Activated CD4-positive, alpha-beta memory T cell treated with anti-CD3 and anti-CD28 coated beads for 36 hours (primary cell): ENCODE measurements at regions not wholly inside any gene's neighbourhood (a gene's known extent, or its start where the extent isn't known, plus 50 kb on each side); places are given as distances from the start of the nearest gene placed in this dataset.
"Not testable (repeated sequence)": the region's sequence is repeated elsewhere in the genome, so short reads cannot be mapped to it uniquely, and the experiment has no call there.

ENCODE experiments used
- CTCF ChIA-PET: fragments of 350-600 bp; sonication (Branson Sonifier 250); formaldehyde crosslinking; loops from one replicate; lab custom pipeline; 2021; ENCODE audit warnings: antibody characterized with exemption, inconsistent platforms; lab: Charles Lee
- POLR2A ChIA-PET: fragments of 350-600 bp; sonication (Branson Sonifier 250); formaldehyde crosslinking; loops from one replicate; lab custom pipeline; 2021; ENCODE audit warnings: antibody characterized with exemption; lab: Charles Lee
- DNase-seq: peaks from one replicate; pipeline ENCODE4 v3.0.0-alpha.2; 2020
- H3K27ac Mint-ChIP-seq: one replicate; pipeline ENCODE4 v1.8.0; 2021; ENCODE audit warnings: mixed read lengths
- H3K27me3 Mint-ChIP-seq: one replicate; pipeline ENCODE4 v1.8.0; 2021; ENCODE audit warnings: mixed read lengths
- H3K36me3 Mint-ChIP-seq: one replicate; pipeline ENCODE4 v1.8.0; 2021; ENCODE audit warnings: mixed read lengths
- H3K4me1 Mint-ChIP-seq: one replicate; pipeline ENCODE4 v1.8.0; 2021; ENCODE audit warnings: low read depth, mixed read lengths
- H3K4me3 Mint-ChIP-seq: one replicate; pipeline ENCODE4 v1.8.0; 2021; ENCODE audit warnings: mild to moderate bottlenecking, mixed read lengths
- H3K9me3 Mint-ChIP-seq: one replicate; pipeline ENCODE4 v1.8.0; 2021; ENCODE audit warnings: mixed read lengths
- intact Hi-C: fragments of 100-400 bp; cut with micrococcal nuclease; formaldehyde crosslinking; loops from one replicate; pipeline ENCODE4 v1.15.1; 2023

GRCh38 chr4:28277931-28278330 lies 1417.3 kb downstream of the STIM2 start:
- Mint-ChIP-seq H3K27ac (no peak overlapping the region), H3K36me3 (no peaks in the 10 kb centered on the region), H3K9me3 (peaks cover 8% of the 10 kb centered on the region), H3K4me1 (no peaks in the 10 kb centered on the region), H3K4me3 (no peak overlapping the region), H3K27me3 (no peaks in the 10 kb centered on the region)
- ChIA-PET CTCF (no interaction called here), POLR2A (no interaction called here)
- no peak for DNase-seq
- intact Hi-C loops: no loop called here

GRCh38 chr4:28278676-28279075 lies 1418.0 kb downstream of the STIM2 start:
- no peaks in the 10 kb centered on the region for H3K36me3 Mint-ChIP-seq
- ChIA-PET POLR2A (no interaction called here), CTCF (no interaction called here)
- H3K4me3 Mint-ChIP-seq: no peak overlapping the region
- no peak overlapping the region for H3K27ac Mint-ChIP-seq
- H3K4me1 Mint-ChIP-seq: no peaks in the 10 kb centered on the region
- intact Hi-C loops: no loop called here
- no peak for DNase-seq
- no peaks in the 10 kb centered on the region for H3K27me3 Mint-ChIP-seq
- peaks cover 10% of the 10 kb centered on the region for H3K9me3 Mint-ChIP-seq

- POLR2A ChIA-PET: no interaction called here
- no peak overlapping the region for H3K27ac Mint-ChIP-seq
- H3K36me3 Mint-ChIP-seq: no peaks in the 10 kb centered on the region
- peaks cover 14% of the 10 kb centered on the region for H3K9me3 Mint-ChIP-seq
- CTCF ChIA-PET: no interaction called here
- no peak for DNase-seq
- no peaks in the 10 kb centered on the region for H3K27me3 Mint-ChIP-seq
- no peaks in the 10 kb centered on the region for H3K4me1 Mint-ChIP-seq
- H3K4me3 Mint-ChIP-seq: no peak overlapping the region
- intact Hi-C loops: no loop called here
Measured at GRCh38 chr4:28279249-28279648, 1418.6 kb downstream of the STIM2 start.

- H3K4me3 Mint-ChIP-seq, DNase-seq, CTCF ChIA-PET, H3K27ac Mint-ChIP-seq, H3K27me3 Mint-ChIP-seq, POLR2A ChIA-PET, intact Hi-C loops, H3K4me1 Mint-ChIP-seq, H3K36me3 Mint-ChIP-seq: not testable (repeated sequence)
- H3K9me3 Mint-ChIP-seq: peaks cover 31% of the 10 kb centered on the region
Measured at GRCh38 chr4:28286266-28286665, 1425.6 kb downstream of the STIM2 start.

GRCh38 chr4:28287831-28288233 lies 1427.2 kb downstream of the STIM2 start:
- Mint-ChIP-seq H3K27me3 (no peaks in the 10 kb centered on the region), H3K4me3 (no peak overlapping the region), H3K4me1 (no peaks in the 10 kb centered on the region), H3K9me3 (peaks cover 30% of the 10 kb centered on the region), H3K36me3 (no peaks in the 10 kb centered on the region), H3K27ac (no peak overlapping the region)
- no peak for DNase-seq
- CTCF ChIA-PET: no interaction called here
- POLR2A ChIA-PET: no interaction called here
- intact Hi-C loops: no loop called here

GRCh38 chr4:28296239-28296638 lies 1435.6 kb downstream of the STIM2 start:
- Mint-ChIP-seq H3K9me3 (peaks cover 21% of the 10 kb centered on the region), H3K4me3 (no peak overlapping the region), H3K36me3 (no peaks in the 10 kb centered on the region), H3K27me3 (no peaks in the 10 kb centered on the region), H3K4me1 (no peaks in the 10 kb centered on the region), H3K27ac (no peak overlapping the region)
- ChIA-PET CTCF (no interaction called here), POLR2A (no interaction called here)
- intact Hi-C loops: no loop called here
- DNase-seq: no peak

- CTCF ChIA-PET: no interaction called here
- peaks cover 17% of the 10 kb centered on the region for H3K9me3 Mint-ChIP-seq
- intact Hi-C loops: no loop called here
- no peak overlapping the region for H3K27ac Mint-ChIP-seq
- H3K36me3 Mint-ChIP-seq: no peaks in the 10 kb centered on the region
- H3K27me3 Mint-ChIP-seq: no peaks in the 10 kb centered on the region
- POLR2A ChIA-PET: no interaction called here
- H3K4me3 Mint-ChIP-seq: no peak overlapping the region
- DNase-seq: no peak
- no peaks in the 10 kb centered on the region for H3K4me1 Mint-ChIP-seq
Measured at GRCh38 chr4:28310926-28311325, 1450.3 kb downstream of the STIM2 start.

GRCh38 chr4:28312497-28312896 lies 1451.9 kb downstream of the STIM2 start:
- DNase-seq, H3K27ac Mint-ChIP-seq, H3K4me1 Mint-ChIP-seq, H3K27me3 Mint-ChIP-seq, POLR2A ChIA-PET, H3K4me3 Mint-ChIP-seq, CTCF ChIA-PET, H3K36me3 Mint-ChIP-seq, intact Hi-C loops: not testable (repeated sequence)
- H3K9me3 Mint-ChIP-seq: peaks cover 15% of the 10 kb centered on the region

GRCh38 chr4:28313729-28314713 lies 1453.4 kb downstream of the STIM2 start:
- Mint-ChIP-seq H3K4me3 (no peak overlapping the region), H3K27me3 (no peaks in the 10 kb centered on the region), H3K27ac (no peak overlapping the region), H3K9me3 (peaks cover 15% of the 10 kb centered on the region), H3K36me3 (no peaks in the 10 kb centered on the region), H3K4me1 (no peaks in the 10 kb centered on the region)
- POLR2A ChIA-PET: no interaction called here
- intact Hi-C loops: no loop called here
- DNase-seq: no peak
- CTCF ChIA-PET: no interaction called here

- ChIA-PET POLR2A (no interaction called here), CTCF (no interaction called here)
- Mint-ChIP-seq H3K27ac (no peak overlapping the region), H3K4me1 (no peaks in the 10 kb centered on the region), H3K9me3 (peaks cover 2% of the 10 kb centered on the region), H3K36me3 (no peaks in the 10 kb centered on the region), H3K27me3 (no peaks in the 10 kb centered on the region), H3K4me3 (no peak overlapping the region)
- DNase-seq: no peak
- intact Hi-C loops: no loop called here
Measured at GRCh38 chr4:28317221-28317620, 1456.6 kb downstream of the STIM2 start.

GRCh38 chr4:28334249-28334648 lies 1473.6 kb downstream of the STIM2 start:
- ChIA-PET CTCF (no interaction called here), POLR2A (no interaction called here)
- Mint-ChIP-seq H3K4me1 (no peaks in the 10 kb centered on the region), H3K27me3 (no peaks in the 10 kb centered on the region), H3K4me3 (no peak overlapping the region), H3K27ac (no peak overlapping the region), H3K36me3 (no peaks in the 10 kb centered on the region), H3K9me3 (peaks cover 7% of the 10 kb centered on the region)
- DNase-seq: no peak
- intact Hi-C loops: no loop called here

- H3K4me3 Mint-ChIP-seq: no peak overlapping the region
- H3K9me3 Mint-ChIP-seq: peaks cover 32% of the 10 kb centered on the region
- H3K27ac Mint-ChIP-seq: no peak overlapping the region
- DNase-seq: no peak
- no peaks in the 10 kb centered on the region for H3K27me3 Mint-ChIP-seq
- POLR2A ChIA-PET: no interaction called here
- H3K36me3 Mint-ChIP-seq: no peaks in the 10 kb centered on the region
- CTCF ChIA-PET: no interaction called here
- intact Hi-C loops: no loop called here
- H3K4me1 Mint-ChIP-seq: no peaks in the 10 kb centered on the region
Measured at GRCh38 chr4:28341784-28342183, 1481.1 kb downstream of the STIM2 start.

- no peak overlapping the region for H3K27ac Mint-ChIP-seq
- ChIA-PET POLR2A (no interaction called here), CTCF (no interaction called here)
- no peak overlapping the region for H3K4me3 Mint-ChIP-seq
- no peaks in the 10 kb centered on the region for H3K36me3 Mint-ChIP-seq
- intact Hi-C loops: no loop called here
- no peak for DNase-seq
- H3K9me3 Mint-ChIP-seq: peaks cover 9% of the 10 kb centered on the region
- no peaks in the 10 kb centered on the region for H3K4me1 Mint-ChIP-seq
- H3K27me3 Mint-ChIP-seq: no peaks in the 10 kb centered on the region
Measured at GRCh38 chr4:28350485-28350884, 1489.8 kb downstream of the STIM2 start.
